ENCODE measurements at regions not wholly inside any gene's neighbourhood (a gene's known extent, or its start where the extent isn't known, plus 50 kb on each side); places are given as distances from the start of the nearest gene placed in this dataset.

- Mint-ChIP-seq H3K27me3 (ENCODE audit: unreplicated experiment) (no peaks in the 10 kb centered on the region), H3K27ac (ENCODE audit: unreplicated experiment) (no peak overlapping the region), H3K9me3 (ENCODE audit: unreplicated experiment) (peaks cover 2% of the 10 kb centered on the region), H3K4me1 (ENCODE audit: low read depth, unreplicated experiment) (no peaks in the 10 kb centered on the region), H3K4me3 (ENCODE audit: unreplicated experiment) (no peak overlapping the region), H3K36me3 (ENCODE audit: unreplicated experiment) (no peaks in the 10 kb centered on the region)
- no peak for TF ChIP-seq CTCF (IDR thresholded peaks at IDR 0.05; ENCODE audit: partially characterized antibody, unreplicated experiment)
- no peak for DNase-seq
Measured at GRCh38 chr5:4963265-4963664, 176.9 kb upstream of the ADAMTS16 start.

- TF ChIP-seq CTCF (IDR thresholded peaks at IDR 0.05; ENCODE audit: partially characterized antibody, unreplicated experiment): no peak
- H3K36me3 Mint-ChIP-seq (ENCODE audit: unreplicated experiment): no peaks in the 10 kb centered on the region
- H3K27ac Mint-ChIP-seq (ENCODE audit: unreplicated experiment): no peak overlapping the region
- H3K27me3 Mint-ChIP-seq (ENCODE audit: unreplicated experiment): no peaks in the 10 kb centered on the region
- H3K4me1 Mint-ChIP-seq (ENCODE audit: low read depth, unreplicated experiment): no peaks in the 10 kb centered on the region
- H3K4me3 Mint-ChIP-seq (ENCODE audit: unreplicated experiment): no peak overlapping the region
- DNase-seq: no peak
- peaks cover 2% of the 10 kb centered on the region for H3K9me3 Mint-ChIP-seq (ENCODE audit: unreplicated experiment)
Measured at GRCh38 chr5:4969351-4969750, 170.8 kb upstream of the ADAMTS16 start.

GRCh38 chr5:4970171-4970570 is 170.0 kb upstream of the ADAMTS16 start:
- H3K9me3 Mint-ChIP-seq (ENCODE audit: unreplicated experiment): peaks cover 2% of the 10 kb centered on the region
- no peak overlapping the region for H3K4me3 Mint-ChIP-seq (ENCODE audit: unreplicated experiment)
- DNase-seq: no peak
- H3K27me3 Mint-ChIP-seq (ENCODE audit: unreplicated experiment): no peaks in the 10 kb centered on the region
- TF ChIP-seq CTCF (IDR thresholded peaks at IDR 0.05; ENCODE audit: partially characterized antibody, unreplicated experiment): no peak
- no peak overlapping the region for H3K27ac Mint-ChIP-seq (ENCODE audit: unreplicated experiment)
- no peaks in the 10 kb centered on the region for H3K36me3 Mint-ChIP-seq (ENCODE audit: unreplicated experiment)
- H3K4me1 Mint-ChIP-seq (ENCODE audit: low read depth, unreplicated experiment): no peaks in the 10 kb centered on the region

GRCh38 chr5:4976902-4977301 is 163.2 kb upstream of the ADAMTS16 start:
- H3K36me3 Mint-ChIP-seq (ENCODE audit: unreplicated experiment): no peaks in the 10 kb centered on the region
- no peaks in the 10 kb centered on the region for H3K4me1 Mint-ChIP-seq (ENCODE audit: low read depth, unreplicated experiment)
- no peak overlapping the region for H3K4me3 Mint-ChIP-seq (ENCODE audit: unreplicated experiment)
- no peak overlapping the region for H3K27ac Mint-ChIP-seq (ENCODE audit: unreplicated experiment)
- H3K27me3 Mint-ChIP-seq (ENCODE audit: unreplicated experiment): no peaks in the 10 kb centered on the region
- peaks cover 2% of the 10 kb centered on the region for H3K9me3 Mint-ChIP-seq (ENCODE audit: unreplicated experiment)
- no peak for TF ChIP-seq CTCF (IDR thresholded peaks at IDR 0.05; ENCODE audit: partially characterized antibody, unreplicated experiment)
- DNase-seq: no peak

- Mint-ChIP-seq H3K9me3 (ENCODE audit: unreplicated experiment) (peaks cover 2% of the 10 kb centered on the region), H3K27me3 (ENCODE audit: unreplicated experiment) (no peaks in the 10 kb centered on the region), H3K27ac (ENCODE audit: unreplicated experiment) (no peak overlapping the region), H3K4me3 (ENCODE audit: unreplicated experiment) (no peak overlapping the region), H3K4me1 (ENCODE audit: low read depth, unreplicated experiment) (no peaks in the 10 kb centered on the region), H3K36me3 (ENCODE audit: unreplicated experiment) (no peaks in the 10 kb centered on the region)
- TF ChIP-seq CTCF (IDR thresholded peaks at IDR 0.05; ENCODE audit: partially characterized antibody, unreplicated experiment): no peak
- no peak for DNase-seq
Measured at GRCh38 chr5:4977416-4978110, 162.6 kb upstream of the ADAMTS16 start.

All from glutamatergic neuron (in vitro differentiated cells).